Esophagus squamous epithelium (tissue), 4 donors: ENCODE measurements at regions not wholly inside any gene's neighbourhood (a gene's known extent, or its start where the extent isn't known, plus 50 kb on each side); places are given as distances from the start of the nearest gene placed in this dataset.

Experiments used
- POLR2A ChIP-seq, 4 donors: fragments of 450-650 bp; IDR thresholded peaks; one replicate each; pipeline ENCODE4 v1.6.1; 2017; ENCODE audit warnings: antibody characterized with exemption in 4 of 4, mild to moderate bottlenecking in 4 of 4, moderate library complexity in 3 of 4
- TF ChIP-seq, protein P1 (sequence below), 6 experiments: fragments of 450-650 bp in 4 of 6; fragments of 200-600 bp in 2 of 6; sonication (generic) in 2 of 6; IDR thresholded peaks; one replicate each; pipeline ENCODE4 v1.5.1; 2016 to 2019; ENCODE audit warnings: antibody characterized with exemption in 6 of 6, mild to moderate bottlenecking in 4 of 6, moderate library complexity in 4 of 6

DNA sequence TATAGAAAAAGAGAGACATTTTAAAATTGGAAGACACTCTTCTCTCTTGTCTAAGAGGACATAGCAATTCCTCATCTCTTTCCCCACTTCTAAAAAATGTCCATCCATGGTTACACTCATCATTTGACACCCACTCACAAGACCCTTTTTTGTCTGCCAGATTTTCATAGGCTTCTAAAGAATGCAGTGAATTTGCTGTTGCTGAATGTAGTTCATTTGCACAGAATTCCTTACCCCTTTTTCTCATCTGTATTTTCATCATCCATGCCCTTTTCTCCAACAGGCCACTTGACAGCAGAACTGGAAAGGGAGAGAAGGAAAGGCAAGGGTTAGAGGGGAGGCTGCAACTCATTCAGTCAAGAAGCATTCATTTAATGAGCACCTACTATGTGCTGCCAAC is 128.0 kb downstream of the NUAK1 start:
- no peak for TF ChIP-seq POLR2A (IDR thresholded peaks at IDR 0.05)
- TF ChIP-seq, protein P1, sequence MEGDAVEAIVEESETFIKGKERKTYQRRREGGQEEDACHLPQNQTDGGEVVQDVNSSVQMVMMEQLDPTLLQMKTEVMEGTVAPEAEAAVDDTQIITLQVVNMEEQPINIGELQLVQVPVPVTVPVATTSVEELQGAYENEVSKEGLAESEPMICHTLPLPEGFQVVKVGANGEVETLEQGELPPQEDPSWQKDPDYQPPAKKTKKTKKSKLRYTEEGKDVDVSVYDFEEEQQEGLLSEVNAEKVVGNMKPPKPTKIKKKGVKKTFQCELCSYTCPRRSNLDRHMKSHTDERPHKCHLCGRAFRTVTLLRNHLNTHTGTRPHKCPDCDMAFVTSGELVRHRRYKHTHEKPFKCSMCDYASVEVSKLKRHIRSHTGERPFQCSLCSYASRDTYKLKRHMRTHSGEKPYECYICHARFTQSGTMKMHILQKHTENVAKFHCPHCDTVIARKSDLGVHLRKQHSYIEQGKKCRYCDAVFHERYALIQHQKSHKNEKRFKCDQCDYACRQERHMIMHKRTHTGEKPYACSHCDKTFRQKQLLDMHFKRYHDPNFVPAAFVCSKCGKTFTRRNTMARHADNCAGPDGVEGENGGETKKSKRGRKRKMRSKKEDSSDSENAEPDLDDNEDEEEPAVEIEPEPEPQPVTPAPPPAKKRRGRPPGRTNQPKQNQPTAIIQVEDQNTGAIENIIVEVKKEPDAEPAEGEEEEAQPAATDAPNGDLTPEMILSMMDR (IDR thresholded peaks at IDR 0.05), result no peak
